ENCODE measurements at regions not wholly inside any gene's neighbourhood (a gene's known extent, or its start where the extent isn't known, plus 50 kb on each side); places are given as distances from the start of the nearest gene placed in this dataset.
"Not testable (repeated sequence)": the region's sequence is repeated elsewhere in the genome, so short reads cannot be mapped to it uniquely, and the experiment has no call there.

- Histone ChIP-seq H3K36me3 (ENCODE audit: low read depth, low read length) (no peaks in the 10 kb centered on the region), H3K9me3 (ENCODE audit: low read length) (no peaks in the 10 kb centered on the region), H3K79me2 (ENCODE audit: low read length) (no peaks in the 10 kb centered on the region), H2AFZ (ENCODE audit: low read length) (no peak overlapping the region), H3K27ac (ENCODE audit: low read length) (peak overlapping the region; percentile 60), H4K20me1 (ENCODE audit: low read length) (no peaks in the 10 kb centered on the region), H3K9ac (ENCODE audit: low read length) (no peak overlapping the region), H3K27me3 (ENCODE audit: low read length) (no peaks in the 10 kb centered on the region), H3F3A (ENCODE audit: low read length, unreplicated experiment) (no peaks in the 10 kb centered on the region), H3K9me2 (replicated peaks; ENCODE audit: low read length) (no peaks in the 10 kb centered on the region), H3K4me3 (ENCODE audit: low read length) (no peak overlapping the region), H3K4me1 (ENCODE audit: insufficient read depth, low read length) (peaks cover 8% of the 10 kb centered on the region), H3K4me2 (ENCODE audit: low read length) (peak overlapping the region; percentile 30; the same call in 1 of the 2 replicates)
- no TSS peak for BruUV-seq (replicated peaks)
- ATAC-seq (peak; percentile 93), DNase-seq (peak; percentile 81)
- TF ChIP-seq EZH2phosphoT487 (IDR thresholded peaks at IDR 0.05; ENCODE audit: borderline replicate concordance, low read length) (no peak), CTCF (conservative IDR thresholded peaks at IDR 0.05; ENCODE audit: low read depth, low read length) (no peak), EZH2 (IDR thresholded peaks at IDR 0.05; ENCODE audit: low read length, unreplicated experiment) (no peak)
- CTCF ChIA-PET = no interaction called here
- POLR2A ChIA-PET (ENCODE audit: unreplicated experiment) = no interaction called here
- intact Hi-C loops (cut with micrococcal nuclease) = loop anchor here (5.0 to 10.0 kb wide), 4 partner anchors 208 to 1086 kb away; no protein-coding TSS in a partner anchor
Measured at GRCh38 chr3:178140531-178141304, 395.5 kb upstream of the KCNMB2 start.

GRCh38 chr3:178141305-178141684 is 394.9 kb upstream of the KCNMB2 start:
- POLR2A ChIA-PET (ENCODE audit: unreplicated experiment); H3K27ac ChIP-seq (ENCODE audit: low read length); H3K4me1 ChIP-seq (ENCODE audit: insufficient read depth, low read length); H3F3A ChIP-seq (ENCODE audit: low read length, unreplicated experiment); BruUV-seq (replicated peaks); H3K79me2 ChIP-seq (ENCODE audit: low read length); ATAC-seq; H3K4me2 ChIP-seq (ENCODE audit: low read length); CTCF ChIA-PET; H2AFZ ChIP-seq (ENCODE audit: low read length); DNase-seq; H3K9me2 ChIP-seq (replicated peaks; ENCODE audit: low read length); H3K4me3 ChIP-seq (ENCODE audit: low read length); H3K9me3 ChIP-seq (ENCODE audit: low read length); H3K36me3 ChIP-seq (ENCODE audit: low read depth, low read length); H3K27me3 ChIP-seq (ENCODE audit: low read length); H4K20me1 ChIP-seq (ENCODE audit: low read length); H3K9ac ChIP-seq (ENCODE audit: low read length): not testable (repeated sequence)
- intact Hi-C loops (cut with micrococcal nuclease) = loop anchor here (5.0 to 10.0 kb wide), 4 partner anchors 209 to 1086 kb away; no protein-coding TSS in a partner anchor

- Histone ChIP-seq H3K9ac (ENCODE audit: low read length) (no peak overlapping the region), H3K79me2 (ENCODE audit: low read length) (no peaks in the 10 kb centered on the region), H3K4me3 (ENCODE audit: low read length) (no peak overlapping the region), H3K9me3 (ENCODE audit: low read length) (no peaks in the 10 kb centered on the region), H3K27ac (ENCODE audit: low read length) (no peak overlapping the region), H3F3A (ENCODE audit: low read length, unreplicated experiment) (no peaks in the 10 kb centered on the region), H4K20me1 (ENCODE audit: low read length) (no peaks in the 10 kb centered on the region), H3K4me1 (ENCODE audit: insufficient read depth, low read length) (peaks cover 5% of the 10 kb centered on the region; the same call in 1 of the 2 replicates), H3K27me3 (ENCODE audit: low read length) (no peaks in the 10 kb centered on the region), H3K9me2 (replicated peaks; ENCODE audit: low read length) (no peaks in the 10 kb centered on the region), H2AFZ (ENCODE audit: low read length) (no peak overlapping the region), H3K4me2 (ENCODE audit: low read length) (no peak overlapping the region), H3K36me3 (ENCODE audit: low read depth, low read length) (no peaks in the 10 kb centered on the region)
- POLR2A ChIA-PET (ENCODE audit: unreplicated experiment) = no interaction called here
- DNase-seq = peak; percentile 41
- CTCF ChIA-PET = no interaction called here
- peak; percentile 49 for ATAC-seq
- TF ChIP-seq CTCF (conservative IDR thresholded peaks at IDR 0.05; ENCODE audit: low read depth, low read length) = no peak
- no peak for TF ChIP-seq EZH2phosphoT487 (IDR thresholded peaks at IDR 0.05; ENCODE audit: borderline replicate concordance, low read length)
- TF ChIP-seq EZH2 (IDR thresholded peaks at IDR 0.05; ENCODE audit: low read length, unreplicated experiment) = no peak
- no TSS peak for BruUV-seq (replicated peaks)
- intact Hi-C loops (cut with micrococcal nuclease) = loop anchor here (10.0 kb wide), 3 partner anchors 332 to 1092 kb away; no protein-coding TSS in a partner anchor
Measured at GRCh38 chr3:178146406-178146831, 389.8 kb upstream of the KCNMB2 start.

Data from PC-3 (cell line).